ENCODE measurements at regions not wholly inside any gene's neighbourhood (a gene's known extent, or its start where the extent isn't known, plus 50 kb on each side); places are given as distances from the start of the nearest gene placed in this dataset.

DNA sequence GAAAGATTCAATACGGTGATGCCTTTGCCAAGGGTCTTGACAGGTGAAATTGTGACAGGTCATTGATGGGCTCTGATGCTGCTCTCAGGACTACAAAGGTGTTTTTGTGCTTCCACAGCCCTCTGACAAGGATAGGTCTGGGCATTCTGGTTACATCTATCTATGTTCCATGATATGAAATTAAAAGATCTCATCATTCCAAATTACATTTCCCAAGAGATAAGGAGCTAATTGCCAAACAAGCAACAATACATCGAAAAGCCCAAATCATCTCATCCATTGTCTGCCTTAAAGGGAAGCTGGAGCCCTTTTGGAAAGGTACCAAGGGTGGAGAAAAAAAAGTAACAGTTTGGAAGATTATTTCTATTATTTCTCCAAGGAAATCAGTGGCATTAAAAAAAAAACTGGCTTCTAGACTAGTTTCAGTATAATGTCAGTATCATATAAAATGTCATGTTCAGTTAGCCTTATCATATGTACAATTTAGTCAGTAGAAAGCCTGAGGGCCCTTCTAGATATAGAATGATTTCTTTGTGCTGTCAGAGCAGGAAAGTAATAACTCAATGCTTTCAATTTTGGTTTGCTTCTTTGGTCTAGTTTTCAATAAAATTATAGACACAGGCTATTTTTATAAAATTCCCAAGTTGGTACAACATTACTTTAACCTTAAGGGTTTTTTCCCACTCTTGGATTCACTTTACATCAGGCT is 224.5 kb upstream of the GPRIN3 start:
- no peak overlapping the region for H3K4me3 ChIP-seq (ENCODE audit: low read depth, low read length)
- no peaks in the 10 kb centered on the region for H3K4me1 ChIP-seq (ENCODE audit: control insufficient read depth, insufficient read depth, low read length)
- H3K9ac ChIP-seq (ENCODE audit: low read length): no peak overlapping the region
- H3K9me3 ChIP-seq (ENCODE audit: control insufficient read depth, insufficient read depth, low read depth, low read length): no peaks in the 10 kb centered on the region
- no peaks in the 10 kb centered on the region for H3K27me3 ChIP-seq (ENCODE audit: control insufficient read depth, insufficient read depth, low read length)
- no peak overlapping the region for H3K27ac ChIP-seq (ENCODE audit: low read depth, low read length)
- H3K36me3 ChIP-seq (ENCODE audit: control insufficient read depth, insufficient read depth, low read length): no peaks in the 10 kb centered on the region

DNA sequence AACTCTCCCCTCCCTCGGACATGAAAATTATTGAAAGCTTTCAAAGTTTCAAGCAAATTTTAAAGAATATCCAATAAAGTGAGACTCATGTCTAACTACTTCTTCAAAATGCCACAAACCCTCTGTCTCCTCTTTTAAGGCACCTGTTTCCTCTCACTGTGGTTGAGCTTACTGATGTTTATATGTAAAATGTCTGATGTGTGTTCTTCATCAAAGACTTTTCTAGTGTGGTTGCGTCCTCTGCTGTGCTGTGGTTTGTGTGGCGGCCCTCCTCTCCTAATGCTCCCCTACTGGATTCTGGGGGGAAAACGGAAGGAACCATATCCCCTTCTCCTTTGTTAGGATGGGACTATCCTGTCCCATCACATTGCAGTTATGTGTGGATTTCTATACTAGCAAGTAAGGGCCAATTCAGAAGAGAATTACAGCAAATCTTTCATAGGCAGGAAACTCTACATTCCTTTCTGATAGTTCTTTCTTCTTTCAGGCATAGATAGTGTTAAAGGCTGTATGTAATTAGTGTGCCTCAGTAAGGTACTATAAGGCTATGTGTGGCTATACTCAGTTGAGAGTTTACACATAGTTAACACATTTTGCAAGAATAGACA is 221.0 kb upstream of the GPRIN3 start:
- Histone ChIP-seq H3K4me3 (ENCODE audit: low read depth, low read length) (no peak overlapping the region), H3K9ac (ENCODE audit: low read length) (no peak overlapping the region), H3K4me1 (ENCODE audit: control insufficient read depth, insufficient read depth, low read length) (no peaks in the 10 kb centered on the region), H3K9me3 (ENCODE audit: control insufficient read depth, insufficient read depth, low read depth, low read length) (no peaks in the 10 kb centered on the region), H3K36me3 (ENCODE audit: control insufficient read depth, insufficient read depth, low read length) (no peaks in the 10 kb centered on the region), H3K27me3 (ENCODE audit: control insufficient read depth, insufficient read depth, low read length) (no peaks in the 10 kb centered on the region), H3K27ac (ENCODE audit: low read depth, low read length) (no peak overlapping the region)

DNA sequence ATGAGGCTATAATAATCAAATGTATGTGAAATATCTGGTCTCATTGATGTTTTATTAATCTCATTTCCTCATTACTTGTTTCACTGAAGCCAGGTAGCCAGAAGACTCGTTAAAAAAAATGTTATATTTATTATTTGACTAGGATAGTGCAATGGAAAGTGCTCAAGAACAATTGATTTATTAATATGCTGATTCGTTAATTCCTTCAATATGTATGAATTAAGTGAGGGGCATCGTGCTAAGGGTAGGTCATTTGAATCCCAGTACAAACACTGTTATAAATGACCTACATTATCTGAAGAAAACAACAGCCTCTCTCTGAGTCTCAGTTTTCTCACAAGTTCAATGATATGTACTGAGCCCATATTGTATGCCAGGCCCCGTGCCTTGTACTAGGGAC is 214.2 kb upstream of the GPRIN3 start:
- no peak overlapping the region for H3K27ac ChIP-seq (ENCODE audit: low read depth, low read length)
- H3K4me1 ChIP-seq (ENCODE audit: control insufficient read depth, insufficient read depth, low read length): no peaks in the 10 kb centered on the region
- no peak overlapping the region for H3K4me3 ChIP-seq (ENCODE audit: low read depth, low read length)
- no peaks in the 10 kb centered on the region for H3K9me3 ChIP-seq (ENCODE audit: control insufficient read depth, insufficient read depth, low read depth, low read length)
- no peak overlapping the region for H3K9ac ChIP-seq (ENCODE audit: low read length)
- no peaks in the 10 kb centered on the region for H3K36me3 ChIP-seq (ENCODE audit: control insufficient read depth, insufficient read depth, low read length)
- H3K27me3 ChIP-seq (ENCODE audit: control insufficient read depth, insufficient read depth, low read length): no peaks in the 10 kb centered on the region

DNA sequence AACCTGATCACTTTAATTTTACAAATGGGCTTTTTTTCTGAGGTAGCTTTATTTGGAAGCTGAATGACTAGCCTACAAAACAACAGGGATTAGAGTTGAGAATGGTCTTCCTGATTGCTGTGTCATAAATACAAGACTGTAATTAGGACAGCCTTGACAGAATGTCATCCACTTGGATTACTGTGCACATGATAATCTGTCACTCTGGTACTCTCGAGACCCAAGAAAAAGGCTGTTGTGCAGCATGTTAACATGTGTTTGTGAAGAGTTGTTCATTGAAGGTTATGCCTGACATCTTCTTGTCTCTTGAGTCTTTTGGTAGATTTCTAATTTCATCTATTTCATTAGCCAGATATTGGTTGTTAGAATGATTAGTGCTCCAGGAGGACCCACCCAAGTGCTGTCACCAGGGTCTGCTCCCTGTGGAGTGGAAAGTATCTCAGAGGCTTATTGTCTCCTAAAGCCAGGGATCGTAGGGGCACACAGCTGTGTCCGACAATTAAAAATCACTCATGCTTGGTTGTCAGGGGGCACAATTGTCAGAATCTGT is 212.2 kb upstream of the GPRIN3 start:
- H3K4me3 ChIP-seq (ENCODE audit: low read depth, low read length): no peak overlapping the region
- H3K9me3 ChIP-seq (ENCODE audit: control insufficient read depth, insufficient read depth, low read depth, low read length): no peaks in the 10 kb centered on the region
- H3K4me1 ChIP-seq (ENCODE audit: control insufficient read depth, insufficient read depth, low read length): no peaks in the 10 kb centered on the region
- no peaks in the 10 kb centered on the region for H3K27me3 ChIP-seq (ENCODE audit: control insufficient read depth, insufficient read depth, low read length)
- H3K9ac ChIP-seq (ENCODE audit: low read length): no peak overlapping the region
- H3K27ac ChIP-seq (ENCODE audit: low read depth, low read length): no peak overlapping the region
- no peaks in the 10 kb centered on the region for H3K36me3 ChIP-seq (ENCODE audit: control insufficient read depth, insufficient read depth, low read length)

DNA sequence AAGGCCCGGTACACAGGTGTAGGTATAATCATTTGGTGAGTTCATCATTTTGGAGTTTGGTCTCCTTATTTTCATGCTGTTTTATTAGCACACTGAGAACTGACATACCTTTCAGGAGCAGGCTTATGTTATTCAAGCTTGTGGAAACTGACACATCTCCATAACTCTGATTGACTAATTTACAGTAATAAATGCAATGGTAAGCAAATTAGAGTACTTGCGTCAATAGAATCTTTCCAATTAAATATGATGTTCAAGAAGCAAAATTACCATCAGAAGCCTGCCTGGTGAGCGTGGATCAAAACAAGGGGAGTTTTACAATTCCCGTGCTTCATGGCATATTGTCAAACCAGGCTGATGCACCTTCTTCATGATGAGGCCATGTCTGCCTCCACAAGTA is 210.7 kb upstream of the GPRIN3 start:
- H3K36me3 ChIP-seq (ENCODE audit: control insufficient read depth, insufficient read depth, low read length): no peaks in the 10 kb centered on the region
- H3K4me3 ChIP-seq (ENCODE audit: low read depth, low read length): no peak overlapping the region
- H3K27ac ChIP-seq (ENCODE audit: low read depth, low read length): no peak overlapping the region
- H3K9ac ChIP-seq (ENCODE audit: low read length): no peak overlapping the region
- H3K27me3 ChIP-seq (ENCODE audit: control insufficient read depth, insufficient read depth, low read length): no peaks in the 10 kb centered on the region
- H3K9me3 ChIP-seq (ENCODE audit: control insufficient read depth, insufficient read depth, low read depth, low read length): no peaks in the 10 kb centered on the region
- no peaks in the 10 kb centered on the region for H3K4me1 ChIP-seq (ENCODE audit: control insufficient read depth, insufficient read depth, low read length)

DNA sequence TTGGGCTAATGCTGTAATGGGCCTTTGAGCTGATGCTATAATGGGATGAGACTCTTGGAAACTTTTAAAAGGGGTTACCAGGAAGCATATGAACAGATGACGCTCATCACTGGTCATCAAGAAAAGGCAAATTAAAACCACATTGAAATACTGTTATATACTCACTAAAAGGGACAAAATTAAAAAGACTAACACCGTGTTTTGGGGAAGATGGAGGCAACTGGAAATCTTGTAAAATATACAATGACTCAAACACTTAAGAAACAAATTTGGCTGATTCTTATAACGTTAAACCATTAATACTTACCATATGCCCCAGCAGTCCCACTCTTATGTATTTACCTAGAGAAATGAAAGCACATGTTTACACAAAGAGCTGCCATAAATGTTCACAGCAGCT is 207.2 kb upstream of the GPRIN3 start:
- H3K27me3 ChIP-seq (ENCODE audit: control insufficient read depth, insufficient read depth, low read length): no peaks in the 10 kb centered on the region
- no peak overlapping the region for H3K9ac ChIP-seq (ENCODE audit: low read length)
- H3K4me3 ChIP-seq (ENCODE audit: low read depth, low read length): no peak overlapping the region
- H3K4me1 ChIP-seq (ENCODE audit: control insufficient read depth, insufficient read depth, low read length): peaks cover 17% of the 10 kb centered on the region
- H3K9me3 ChIP-seq (ENCODE audit: control insufficient read depth, insufficient read depth, low read depth, low read length): no peaks in the 10 kb centered on the region; the same call in 1 of the 2 replicates
- H3K27ac ChIP-seq (ENCODE audit: low read depth, low read length): no peak overlapping the region
- no peaks in the 10 kb centered on the region for H3K36me3 ChIP-seq (ENCODE audit: control insufficient read depth, insufficient read depth, low read length)

DNA sequence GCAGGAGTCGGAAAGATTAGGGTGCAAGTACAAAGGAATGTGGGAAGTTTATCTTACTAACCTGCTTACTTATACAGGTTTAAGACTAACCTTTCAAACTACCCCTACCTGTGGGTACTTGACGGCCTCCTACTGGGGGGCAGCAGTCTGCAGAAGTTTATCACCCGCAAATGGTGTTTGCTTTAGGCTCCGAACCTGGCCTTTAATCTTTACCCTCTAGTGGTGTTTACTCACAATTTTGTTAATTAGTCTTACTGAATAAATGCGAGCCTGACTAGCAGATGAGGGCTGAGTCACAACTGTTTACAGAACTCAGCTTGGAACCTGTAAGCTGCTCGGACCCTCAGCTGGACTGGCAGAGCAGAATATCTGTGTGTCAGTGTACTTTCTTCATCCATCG is 204.2 kb upstream of the GPRIN3 start:
- Histone ChIP-seq H3K27ac (ENCODE audit: low read depth, low read length) (no peak overlapping the region), H3K27me3 (ENCODE audit: control insufficient read depth, insufficient read depth, low read length) (no peaks in the 10 kb centered on the region), H3K36me3 (ENCODE audit: control insufficient read depth, insufficient read depth, low read length) (no peaks in the 10 kb centered on the region), H3K9ac (ENCODE audit: low read length) (no peak overlapping the region), H3K4me3 (ENCODE audit: low read depth, low read length) (no peak overlapping the region), H3K9me3 (ENCODE audit: control insufficient read depth, insufficient read depth, low read depth, low read length) (peaks cover 14% of the 10 kb centered on the region; the same call in 1 of the 2 replicates), H3K4me1 (ENCODE audit: control insufficient read depth, insufficient read depth, low read length) (peaks cover 17% of the 10 kb centered on the region)

DNA sequence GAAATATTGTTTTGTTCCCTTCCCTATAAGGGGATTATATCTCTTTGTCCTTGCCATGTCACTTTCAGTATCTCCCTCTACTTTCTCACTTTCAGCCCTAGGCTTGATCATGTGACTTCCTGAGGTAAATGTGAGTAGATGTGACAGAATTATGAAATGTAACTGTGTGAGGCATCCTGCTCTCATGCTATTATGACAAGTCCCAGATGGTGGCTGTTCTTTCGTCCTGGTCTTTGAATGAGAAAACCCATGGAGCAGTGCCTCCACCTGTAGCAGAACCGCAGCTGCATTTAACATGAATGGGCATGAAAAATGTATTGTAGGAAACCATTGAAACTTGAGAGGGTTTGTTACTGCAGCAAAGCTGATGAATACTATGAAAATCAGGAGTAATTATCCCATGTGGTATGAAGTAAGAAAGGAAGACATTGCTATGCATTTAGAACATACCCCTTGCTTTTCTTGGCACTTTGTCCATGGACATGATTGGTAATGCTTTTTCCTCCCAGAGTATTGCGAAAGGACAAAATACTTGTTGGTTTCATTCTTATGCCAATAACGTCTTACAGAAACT is 202.2 kb upstream of the GPRIN3 start:
- Histone ChIP-seq H3K27me3 (ENCODE audit: control insufficient read depth, insufficient read depth, low read length) (no peaks in the 10 kb centered on the region), H3K27ac (ENCODE audit: low read depth, low read length) (no peak overlapping the region), H3K9ac (ENCODE audit: low read length) (no peak overlapping the region), H3K36me3 (ENCODE audit: control insufficient read depth, insufficient read depth, low read length) (no peaks in the 10 kb centered on the region), H3K9me3 (ENCODE audit: control insufficient read depth, insufficient read depth, low read depth, low read length) (peaks cover 14% of the 10 kb centered on the region; the same call in 1 of the 2 replicates), H3K4me3 (ENCODE audit: low read depth, low read length) (no peak overlapping the region), H3K4me1 (ENCODE audit: control insufficient read depth, insufficient read depth, low read length) (peaks cover 17% of the 10 kb centered on the region)

DNA sequence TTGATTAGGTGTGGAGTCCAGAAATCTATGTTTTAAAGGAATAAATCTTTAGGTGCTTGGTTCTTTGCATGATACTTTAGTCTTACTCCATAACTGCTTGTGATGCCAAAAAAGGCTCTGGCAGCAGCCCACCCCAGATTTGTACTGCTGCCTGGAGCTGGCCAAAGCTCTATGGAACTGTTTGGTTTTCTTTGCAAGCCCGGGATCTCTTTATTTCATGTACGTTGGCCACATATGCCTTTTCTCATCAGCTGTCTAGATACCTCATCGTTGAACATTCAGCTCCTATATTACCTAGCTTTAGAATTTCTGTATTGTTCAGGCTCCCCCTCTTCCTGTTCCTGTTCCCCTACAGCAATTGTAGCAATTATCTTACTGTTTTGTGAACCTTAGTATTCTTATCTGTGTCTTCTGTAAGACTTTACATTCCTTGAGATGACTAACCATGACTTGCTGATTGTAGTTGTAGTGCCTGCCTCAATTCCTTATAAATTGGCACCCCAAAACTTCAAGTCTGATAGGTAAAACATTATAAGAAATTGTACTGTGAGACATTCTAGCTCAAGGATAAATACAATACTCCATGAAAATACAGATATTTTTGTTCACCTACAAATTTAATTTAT is 199.4 kb upstream of the GPRIN3 start:
- peaks cover 14% of the 10 kb centered on the region; the same call in 1 of the 2 replicates for H3K9me3 ChIP-seq (ENCODE audit: control insufficient read depth, insufficient read depth, low read depth, low read length)

DNA sequence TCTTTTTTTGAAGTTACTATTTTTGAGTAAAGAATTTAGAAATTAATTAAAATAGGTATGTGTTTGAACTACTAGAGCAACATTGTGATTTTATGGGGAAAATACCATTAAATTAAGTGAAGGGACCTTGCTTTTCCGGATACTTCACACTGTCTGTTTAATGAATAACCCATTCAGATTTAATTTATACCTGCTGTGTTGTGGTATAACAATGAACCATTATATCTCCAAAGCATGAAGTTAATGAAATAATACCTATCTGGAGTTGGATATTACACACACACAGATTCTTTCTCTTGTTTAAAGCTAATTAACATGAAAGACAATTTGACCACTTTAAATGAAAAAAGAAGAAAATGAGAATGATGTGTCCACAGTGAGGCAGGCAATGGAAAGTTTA is 195.0 kb upstream of the GPRIN3 start:
- Histone ChIP-seq H3K9me3 (ENCODE audit: control insufficient read depth, insufficient read depth, low read depth, low read length) (no peaks in the 10 kb centered on the region), H3K4me1 (ENCODE audit: control insufficient read depth, insufficient read depth, low read length) (no peaks in the 10 kb centered on the region; the same call in 1 of the 2 replicates)

More for the DNA sequence above, 199.4 kb upstream of the GPRIN3 start:
- Histone ChIP-seq H3K9ac (ENCODE audit: low read length) (no peak overlapping the region), H3K27ac (ENCODE audit: low read depth, low read length) (no peak overlapping the region), H3K4me3 (ENCODE audit: low read depth, low read length) (no peak overlapping the region), H3K4me1 (ENCODE audit: control insufficient read depth, insufficient read depth, low read length) (peaks cover 7% of the 10 kb centered on the region), H3K36me3 (ENCODE audit: control insufficient read depth, insufficient read depth, low read length) (no peaks in the 10 kb centered on the region), H3K27me3 (ENCODE audit: control insufficient read depth, insufficient read depth, low read length) (no peaks in the 10 kb centered on the region)

More for the DNA sequence above, 195.0 kb upstream of the GPRIN3 start:
- no peaks in the 10 kb centered on the region for H3K27me3 ChIP-seq (ENCODE audit: control insufficient read depth, insufficient read depth, low read length)
- no peak overlapping the region for H3K27ac ChIP-seq (ENCODE audit: low read depth, low read length)
- H3K9ac ChIP-seq (ENCODE audit: low read length): no peak overlapping the region
- H3K4me3 ChIP-seq (ENCODE audit: low read depth, low read length): no peak overlapping the region
- H3K36me3 ChIP-seq (ENCODE audit: control insufficient read depth, insufficient read depth, low read length): no peaks in the 10 kb centered on the region
